Urinary bladder (tissue), 3 donors: ENCODE measurements at regions not wholly inside any gene's neighbourhood (a gene's known extent, or its start where the extent isn't known, plus 50 kb on each side); places are given as distances from the start of the nearest gene placed in this dataset.
"Not testable (repeated sequence)": the region's sequence is repeated elsewhere in the genome, so short reads cannot be mapped to it uniquely, and the experiment has no call there.

Experiments
- DNase-seq: peaks from one replicate; pipeline ENCODE4 v3.0.0-alpha.2; 2015; ENCODE audit errors: extremely low spot score
- H3K27ac ChIP-seq: one replicate; pipeline ENCODE4 v1.5.1; 2013; ENCODE audit warnings: low read depth, mild to moderate bottlenecking, moderate library complexity
- H3K36me3 ChIP-seq: one replicate; pipeline ENCODE4 v1.6.1; 2013; ENCODE audit warnings: mild to moderate bottlenecking, moderate library complexity; ENCODE audit not compliant: insufficient read depth
- H3K4me1 ChIP-seq: one replicate; pipeline ENCODE4 v1.6.1; 2013; ENCODE audit warnings: mild to moderate bottlenecking, moderate library complexity; ENCODE audit not compliant: insufficient read depth
- H3K4me3 ChIP-seq: one replicate; pipeline ENCODE4 v1.5.1; 2013; ENCODE audit warnings: low read depth, low read length
- WGBS: extraction: QIAGEN DNeasy Blood & Tissue Kit; methylation state at CpG from one replicate; pipeline ENCODE4 v1.1.7; 2013; 5-methylcytosine and 5-hydroxymethylcytosine counted together
- donor health status: healthy with polysubstance abuse.
- donor health status: healthy.

- WGBS, result 94% methylated on average over 1 of the region's 1 CpG
Measured at GRCh38 chr1:70490153-70490552, 79.1 kb downstream of the CTH start.

GRCh38 chr1:70495370-70495769 is 84.3 kb downstream of the CTH start:
- H3K4me1 ChIP-seq, result no peaks in the 10 kb centered on the region
- H3K4me3 ChIP-seq, result no peak overlapping the region
- WGBS, result 80% methylated on average over 2 of the region's 2 CpGs
- H3K36me3 ChIP-seq, result no peaks in the 10 kb centered on the region
- no peak for DNase-seq
- H3K27ac ChIP-seq, result no peak overlapping the region

More at GRCh38 chr1:70490153-70490552, 79.1 kb downstream of the CTH start:
- no peaks in the 10 kb centered on the region for H3K36me3 ChIP-seq
- no peak overlapping the region for H3K4me3 ChIP-seq
- no peak for DNase-seq
- no peak overlapping the region for H3K27ac ChIP-seq
- no peaks in the 10 kb centered on the region for H3K4me1 ChIP-seq

GRCh38 chr1:70496181-70496580 is 85.1 kb downstream of the CTH start:
- WGBS, result 63% methylated on average over 2 of the region's 2 CpGs
- Histone ChIP-seq H3K36me3 (no peaks in the 10 kb centered on the region), H3K4me1 (no peaks in the 10 kb centered on the region), H3K4me3 (no peak overlapping the region), H3K27ac (no peak overlapping the region)
- no peak for DNase-seq

GRCh38 chr1:70497152-70497551 is 86.1 kb downstream of the CTH start:
- WGBS, result 82% methylated on average over 3 of the region's 3 CpGs
- H3K36me3 ChIP-seq, result no peaks in the 10 kb centered on the region
- no peak overlapping the region for H3K27ac ChIP-seq
- no peaks in the 10 kb centered on the region for H3K4me1 ChIP-seq
- no peak for DNase-seq
- H3K4me3 ChIP-seq, result no peak overlapping the region

GRCh38 chr1:70498666-70499065 is 87.6 kb downstream of the CTH start:
- Histone ChIP-seq H3K4me1 (no peaks in the 10 kb centered on the region), H3K27ac (no peak overlapping the region), H3K4me3 (no peak overlapping the region), H3K36me3 (no peaks in the 10 kb centered on the region)
- 44% methylated on average over 2 of the region's 2 CpGs for WGBS
- DNase-seq, result no peak

- no peak overlapping the region for H3K27ac ChIP-seq
- H3K4me3 ChIP-seq, result no peak overlapping the region
- DNase-seq, result no peak
- WGBS, result 45% methylated on average over 1 of the region's 1 CpG
- H3K36me3 ChIP-seq, result no peaks in the 10 kb centered on the region
- H3K4me1 ChIP-seq, result peaks cover 2% of the 10 kb centered on the region
Measured at GRCh38 chr1:70499695-70500094, 88.6 kb downstream of the CTH start.

GRCh38 chr1:70503358-70503757 is 92.3 kb downstream of the CTH start:
- DNase-seq, result no peak
- Histone ChIP-seq H3K36me3 (no peaks in the 10 kb centered on the region), H3K4me3 (no peak overlapping the region), H3K4me1 (peaks cover 2% of the 10 kb centered on the region), H3K27ac (no peak overlapping the region)
- WGBS, result 89% methylated on average over 1 of the region's 1 CpG

- DNase-seq, result no peak
- Histone ChIP-seq H3K27ac (no peak overlapping the region), H3K4me3 (no peak overlapping the region), H3K4me1 (peaks cover 2% of the 10 kb centered on the region), H3K36me3 (no peaks in the 10 kb centered on the region)
- WGBS, result 89% methylated on average over 7 of the region's 7 CpGs
Measured at GRCh38 chr1:70504176-70504820, 93.2 kb downstream of the CTH start.

GRCh38 chr1:70504821-70505193 is 93.7 kb downstream of the CTH start:
- Histone ChIP-seq H3K27ac (no peak overlapping the region), H3K4me1 (peaks cover 2% of the 10 kb centered on the region)
- 23% methylated on average over 2 of the region's 2 CpGs for WGBS

GRCh38 chr1:70507991-70508390 is 96.9 kb downstream of the CTH start:
- H3K4me3 ChIP-seq, H3K36me3 ChIP-seq, DNase-seq, H3K4me1 ChIP-seq, H3K27ac ChIP-seq: not testable (repeated sequence)
- WGBS, result 90% methylated on average over 3 of the region's 3 CpGs

More at GRCh38 chr1:70504821-70505193, 93.7 kb downstream of the CTH start:
- Histone ChIP-seq H3K36me3 (no peaks in the 10 kb centered on the region), H3K4me3 (no peak overlapping the region)
- DNase-seq, result no peak

GRCh38 chr1:70509996-70510876 is 99.2 kb downstream of the CTH start:
- 64% methylated on average over 19 of the region's 19 CpGs for WGBS
- H3K36me3 ChIP-seq, result no peaks in the 10 kb centered on the region
- H3K4me1 ChIP-seq, result no peaks in the 10 kb centered on the region
- peak; percentile 57 for DNase-seq
- no peak overlapping the region for H3K4me3 ChIP-seq
- H3K27ac ChIP-seq, result no peak overlapping the region

- no peak overlapping the region for H3K4me3 ChIP-seq
- 89% methylated on average over 2 of the region's 2 CpGs for WGBS
- no peaks in the 10 kb centered on the region for H3K4me1 ChIP-seq
- H3K27ac ChIP-seq, result no peak overlapping the region
- H3K36me3 ChIP-seq, result no peaks in the 10 kb centered on the region
- no peak for DNase-seq
Measured at GRCh38 chr1:70517444-70517843, 106.4 kb downstream of the CTH start.

- WGBS, result 93% methylated on average over 1 of the region's 1 CpG
Measured at GRCh38 chr1:70518106-70518505, 107.0 kb downstream of the CTH start.

More at GRCh38 chr1:70518106-70518505, 107.0 kb downstream of the CTH start:
- H3K4me1 ChIP-seq, result no peaks in the 10 kb centered on the region
- H3K4me3 ChIP-seq, result no peak overlapping the region
- no peak for DNase-seq
- no peaks in the 10 kb centered on the region for H3K36me3 ChIP-seq
- H3K27ac ChIP-seq, result no peak overlapping the region
